Medulla oblongata (tissue), 1 donor: ENCODE measurements at regions not wholly inside any gene's neighbourhood (a gene's known extent, or its start where the extent isn't known, plus 50 kb on each side); places are given as distances from the start of the nearest gene placed in this dataset.
"Not testable (repeated sequence)": the region's sequence is repeated elsewhere in the genome, so short reads cannot be mapped to it uniquely, and the experiment has no call there.

Source experiments
- DNase-seq: peaks from one replicate; pipeline ENCODE4 v3.0.0-alpha.2; 2015; ENCODE audit errors: extremely low spot score

- not testable (repeated sequence) for DNase-seq
Measured at GRCh38 chrX:76774912-76775311, 347.4 kb downstream of the MAGEE1 start.

DNA sequence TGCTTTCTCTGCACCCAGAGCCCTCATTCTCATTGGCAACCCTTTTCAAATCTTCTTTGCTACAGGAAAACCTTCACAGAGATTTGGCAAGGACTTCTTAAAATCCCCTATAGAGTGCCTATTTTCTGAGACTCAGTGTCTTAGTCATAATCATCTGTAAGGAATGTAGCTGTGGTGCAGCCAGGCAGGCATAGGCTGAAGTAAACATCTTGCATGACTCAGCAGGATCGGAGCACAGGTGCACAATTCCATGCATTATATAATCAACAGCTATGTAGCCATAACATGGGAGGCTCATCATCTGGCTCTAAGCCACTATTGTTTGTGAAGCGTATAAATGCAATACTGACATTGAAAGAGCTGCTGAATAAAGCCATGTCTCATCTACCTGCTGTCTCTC is 368.8 kb downstream of the MAGEE1 start:
- no peak for DNase-seq

- no peak for DNase-seq
Measured at GRCh38 chrX:76802708-76803107, 375.2 kb downstream of the MAGEE1 start.

DNA sequence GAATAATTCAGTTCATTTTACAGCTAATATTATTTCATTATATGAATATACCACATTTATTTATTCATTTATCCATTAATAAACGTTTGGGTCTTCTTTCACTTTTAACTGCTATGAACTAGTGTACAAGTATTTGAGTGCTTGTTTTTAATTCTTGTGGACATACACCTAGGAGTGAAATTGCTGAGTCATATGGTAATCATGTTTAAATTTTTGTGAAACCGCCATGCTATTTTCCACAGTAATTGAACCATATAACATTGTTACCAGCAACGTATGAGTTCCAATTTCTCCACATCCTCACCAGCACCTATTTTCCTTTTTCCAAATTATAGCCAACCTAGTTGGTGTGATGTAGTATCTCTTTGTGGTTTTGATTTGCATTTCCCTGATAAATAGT is 388.2 kb downstream of the MAGEE1 start:
- DNase-seq = no peak

GRCh38 chrX:76817279-76817678 is 389.8 kb downstream of the MAGEE1 start:
- not testable (repeated sequence) for DNase-seq

DNA sequence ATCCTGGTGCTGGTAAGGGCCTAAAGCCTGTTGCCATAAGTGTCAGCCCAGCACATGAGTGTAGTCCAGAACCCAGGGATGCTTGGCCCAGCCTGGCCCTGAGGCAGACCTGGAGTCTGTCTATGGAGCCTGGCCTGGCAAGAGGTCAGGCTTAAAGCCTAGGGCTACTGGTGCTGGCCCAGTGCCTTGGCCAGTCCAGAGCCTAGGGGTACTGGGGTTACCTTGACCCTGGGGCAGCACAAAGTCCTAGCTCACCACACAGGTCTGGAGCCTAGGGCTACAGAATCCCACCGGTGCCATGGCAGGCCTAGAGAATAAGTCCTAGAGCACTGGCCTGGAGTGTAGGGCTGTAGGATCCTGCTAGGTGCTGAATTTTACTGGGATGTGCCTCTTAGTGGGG is 393.8 kb downstream of the MAGEE1 start:
- no peak for DNase-seq

GRCh38 chrX:76827672-76828071 is 400.2 kb downstream of the MAGEE1 start:
- DNase-seq = no peak

DNA sequence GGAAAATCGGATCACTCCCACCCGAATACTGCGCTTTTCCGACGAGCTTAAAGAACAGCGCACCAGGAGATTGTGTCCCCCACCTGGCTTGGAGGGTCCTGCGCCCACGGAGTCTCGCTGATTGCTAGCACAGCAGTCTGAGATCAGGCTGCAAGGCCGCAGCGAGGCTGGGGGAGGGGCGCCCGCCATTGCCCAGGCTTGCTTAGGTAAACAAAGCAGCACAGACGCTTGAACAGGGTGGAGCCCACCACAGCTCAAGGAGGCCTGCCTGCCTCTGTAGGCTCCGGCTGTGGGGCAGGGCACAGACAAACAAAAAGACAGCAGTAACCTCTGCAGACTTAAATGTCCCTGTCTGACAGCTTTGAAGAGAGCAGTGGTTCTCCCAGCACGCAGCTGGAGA is 413.4 kb downstream of the MAGEE1 start:
- not testable (repeated sequence) for DNase-seq

- no peak for DNase-seq
Measured at GRCh38 chrX:76850851-76851250, 423.3 kb downstream of the MAGEE1 start.

- DNase-seq = no peak
Measured at GRCh38 chrX:76862509-76862908, 435.0 kb downstream of the MAGEE1 start.

DNA sequence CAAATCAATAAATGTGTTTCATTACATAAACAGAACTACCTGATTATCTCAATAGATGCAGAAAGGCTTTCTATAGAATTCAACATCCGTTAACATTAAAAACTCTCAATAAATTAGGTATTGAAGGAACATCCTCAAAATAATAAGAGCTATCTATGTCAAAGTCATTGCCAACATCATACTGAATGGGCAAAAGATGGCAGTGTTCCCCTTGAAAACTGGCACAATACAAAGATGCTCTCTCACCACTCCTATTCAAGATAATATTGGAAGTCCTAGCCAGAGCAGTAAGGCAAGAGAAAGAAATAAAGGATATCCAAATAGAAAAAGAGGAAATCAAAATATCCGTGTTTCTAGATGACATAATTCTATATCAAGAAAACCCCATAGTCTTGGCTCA is 466.4 kb downstream of the MAGEE1 start:
- no peak for DNase-seq

DNA sequence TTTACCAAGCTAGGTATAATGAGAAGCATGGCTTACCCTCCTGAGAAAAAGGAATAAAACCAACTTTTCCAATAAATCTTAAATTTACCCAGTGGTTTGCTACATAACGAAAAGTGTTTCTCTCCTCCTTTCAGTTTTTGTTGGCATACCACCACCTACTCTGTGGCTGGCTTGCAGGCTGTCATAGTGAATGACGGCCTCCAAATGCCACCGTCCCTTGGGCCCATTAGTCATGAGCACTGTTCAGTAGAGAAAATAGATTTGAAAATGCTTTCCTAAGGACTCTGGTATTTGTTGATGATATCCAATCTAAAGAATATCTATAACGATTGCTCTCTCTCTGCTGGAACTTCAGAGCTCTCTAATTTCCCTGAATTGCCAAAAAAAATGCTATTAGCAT is 488.3 kb downstream of the MAGEE1 start:
- DNase-seq = no peak

DNA sequence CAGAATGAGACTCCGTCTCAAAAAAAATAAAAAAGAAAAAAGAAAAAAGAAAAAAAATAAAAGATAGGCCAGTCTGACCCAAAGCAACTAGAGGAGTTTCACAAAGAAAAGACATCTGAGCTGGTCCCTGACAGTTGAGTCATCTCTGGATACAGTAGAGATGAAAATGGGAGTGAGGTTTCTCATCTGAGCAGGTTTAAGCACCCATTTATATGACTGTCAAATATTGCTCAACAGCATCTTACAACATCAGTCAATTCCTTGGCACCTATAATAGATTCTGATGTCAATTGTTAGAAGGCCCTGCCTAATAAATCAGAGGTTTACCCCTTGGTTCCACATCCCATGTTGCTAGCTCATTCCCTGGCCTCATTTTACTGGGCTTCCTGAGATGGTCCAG is 490.5 kb downstream of the MAGEE1 start:
- DNase-seq = no peak

DNA sequence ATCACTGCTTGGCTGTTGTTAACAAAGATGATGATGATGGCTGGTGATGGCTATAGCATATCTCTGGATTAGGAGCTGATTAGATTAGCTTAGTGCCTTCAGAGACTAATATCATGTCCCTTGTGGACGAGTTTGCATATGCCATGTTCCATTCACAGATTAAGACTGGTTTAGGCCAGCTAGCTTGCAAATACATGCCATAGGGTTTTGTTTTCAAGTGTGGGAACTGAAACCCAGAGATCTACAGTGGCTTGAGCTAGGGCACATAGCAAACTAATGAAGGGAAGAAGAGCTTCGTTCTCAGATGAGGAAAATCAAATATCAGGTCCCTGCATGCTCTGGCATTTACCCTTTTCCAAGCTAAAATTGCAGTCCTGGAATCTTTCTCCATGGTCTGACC is 492.3 kb downstream of the MAGEE1 start:
- no peak for DNase-seq

- DNase-seq = no peak
Measured at GRCh38 chrX:76920607-76921006, 493.1 kb downstream of the MAGEE1 start.

DNA sequence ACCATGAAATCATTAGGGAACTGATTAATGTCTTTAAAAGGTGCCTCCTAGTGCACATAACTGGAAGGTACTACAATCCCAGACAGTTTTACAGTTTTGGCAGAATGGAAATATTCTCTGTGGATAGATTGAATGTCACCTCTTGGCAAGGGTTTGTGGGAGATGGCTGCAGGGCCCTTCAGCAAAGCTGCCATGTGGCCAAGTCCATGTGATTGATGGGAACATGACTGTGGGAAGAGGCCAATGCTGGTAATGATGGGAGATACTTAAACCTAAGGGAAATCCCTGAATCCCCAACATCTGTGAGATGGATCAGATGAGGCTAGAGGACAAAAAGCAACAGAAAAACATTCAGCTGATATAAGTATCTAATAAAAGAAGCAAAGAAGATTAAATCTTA is 493.7 kb downstream of the MAGEE1 start:
- DNase-seq = no peak

DNA sequence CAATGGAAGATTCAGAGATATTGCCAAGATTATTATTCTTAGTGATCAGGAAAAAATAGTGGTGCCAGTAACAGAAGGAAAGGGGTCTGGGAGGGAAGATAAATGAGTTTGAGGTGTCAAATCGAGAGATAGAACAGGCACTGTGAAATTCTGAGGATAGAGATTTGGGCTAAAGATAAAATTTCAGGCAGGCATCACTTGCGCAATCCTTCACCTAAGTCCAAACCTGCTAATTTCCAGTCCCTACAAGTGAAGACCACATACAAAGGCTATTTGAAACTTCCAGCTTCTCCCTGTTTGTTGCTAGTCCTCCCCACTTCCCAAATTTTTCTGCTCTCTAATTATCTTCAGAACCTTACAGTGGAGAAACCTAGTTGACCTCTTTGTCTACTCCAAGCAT is 494.6 kb downstream of the MAGEE1 start:
- no peak for DNase-seq

DNA sequence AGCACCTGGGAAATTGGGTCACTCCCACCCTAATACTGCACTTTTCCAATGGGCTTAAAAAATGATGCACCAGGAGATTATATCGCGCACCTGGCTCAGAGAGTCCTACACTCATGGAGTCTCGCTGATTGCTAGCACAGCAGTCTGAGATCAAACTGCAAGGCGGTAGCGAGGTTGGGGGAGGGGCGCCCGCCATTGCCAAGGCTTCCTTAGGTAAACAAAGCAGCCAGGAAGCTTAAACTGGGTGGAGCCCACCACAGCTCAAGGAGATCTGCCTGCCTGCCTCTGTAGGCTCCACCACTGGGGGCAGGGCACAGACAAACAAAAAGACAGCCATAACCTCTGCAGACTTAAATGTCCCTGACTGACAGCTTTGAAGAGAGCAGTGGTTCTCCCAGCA is 497.1 kb downstream of the MAGEE1 start:
- DNase-seq = not testable (repeated sequence)

DNA sequence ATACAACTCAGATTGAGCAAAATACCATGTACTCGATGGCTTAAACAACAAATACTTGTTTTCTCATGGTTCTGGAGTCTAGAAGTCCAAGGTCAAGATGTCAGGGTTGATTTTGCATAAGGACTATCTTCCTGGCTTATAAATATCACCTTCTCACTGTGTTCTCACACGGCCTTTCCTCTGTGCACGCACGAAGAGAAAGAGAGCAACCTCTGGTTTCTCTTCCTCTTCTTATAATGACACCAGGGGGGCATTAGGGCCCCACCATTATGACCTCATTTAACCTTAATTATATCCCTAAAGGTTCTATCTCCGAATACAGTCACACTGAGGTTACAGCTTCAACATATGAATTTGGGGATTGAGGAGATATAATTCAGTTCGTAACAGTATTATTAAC is 504.0 kb downstream of the MAGEE1 start:
- DNase-seq = no peak

GRCh38 chrX:76957485-76957884 is 489.7 kb upstream of the FGF16 start:
- no peak for DNase-seq

GRCh38 chrX:76971393-76972376 is 475.5 kb upstream of the FGF16 start:
- no peak for DNase-seq

GRCh38 chrX:76977452-76977851 is 469.7 kb upstream of the FGF16 start:
- no peak for DNase-seq

DNA sequence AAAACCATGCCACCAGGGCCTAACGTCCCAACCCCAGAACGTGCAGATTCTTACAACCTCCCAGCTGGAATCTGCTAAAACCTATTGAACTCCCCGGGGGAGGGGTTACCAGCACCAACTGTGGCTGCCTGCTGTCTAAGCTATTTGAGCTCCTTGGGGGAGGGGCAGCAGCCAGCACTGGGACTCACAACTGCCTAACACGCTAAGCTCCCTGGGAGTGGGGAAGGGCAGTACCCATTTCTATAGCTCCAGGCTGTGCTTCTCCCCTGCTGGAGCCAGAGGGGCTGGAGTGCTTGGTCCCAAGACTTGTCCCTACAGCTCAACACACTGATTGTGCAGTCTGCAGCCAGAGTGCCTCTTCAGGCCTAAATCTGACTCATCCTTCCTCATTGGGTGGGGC is 459.8 kb upstream of the FGF16 start:
- no peak for DNase-seq

DNA sequence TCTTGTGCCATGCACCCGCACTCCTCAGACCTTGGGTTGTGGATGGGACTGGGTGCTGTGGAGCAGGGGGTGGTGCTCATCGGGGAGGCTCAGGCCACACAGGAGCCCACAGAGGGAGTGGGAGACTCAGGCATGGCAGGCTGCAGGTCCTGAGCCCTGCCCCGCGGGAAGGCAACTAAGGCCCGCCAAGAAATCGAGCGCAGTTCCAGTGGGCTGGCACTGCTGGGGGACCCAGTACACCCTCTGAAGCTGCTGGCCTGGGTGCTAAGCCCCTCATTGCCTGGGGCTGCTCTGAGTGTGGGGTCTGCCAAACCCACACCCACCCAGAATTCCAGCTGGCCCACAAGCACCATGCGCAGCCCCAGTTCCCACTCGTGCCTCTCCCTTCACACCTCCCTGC is 450.5 kb upstream of the FGF16 start:
- DNase-seq = no peak
